ENCODE measurements at regions not wholly inside any gene's neighbourhood (a gene's known extent, or its start where the extent isn't known, plus 50 kb on each side); places are given as distances from the start of the nearest gene placed in this dataset.

DNA sequence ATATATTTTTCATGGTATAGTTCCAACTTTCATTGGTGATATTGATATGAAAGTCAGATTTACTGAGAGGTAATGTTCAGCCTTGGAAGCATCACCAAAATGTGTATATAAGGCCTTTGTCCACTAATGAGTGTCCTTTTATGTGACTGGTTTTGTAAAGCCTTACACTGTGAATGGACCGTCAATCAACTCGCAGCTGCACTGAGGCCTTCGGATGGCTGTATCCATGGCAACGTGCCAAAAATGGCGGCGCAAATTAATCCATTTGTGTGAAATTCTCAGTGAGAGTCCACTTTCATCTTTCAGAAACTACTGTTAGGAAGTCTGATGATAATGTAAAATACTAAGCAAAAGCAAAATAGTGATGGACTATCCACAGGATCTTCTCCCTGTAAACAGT is 131.7 kb downstream of the SPCS3 start:
- TF ChIP-seq CTCF (IDR thresholded peaks at IDR 0.05) (no peak), POLR2A (IDR thresholded peaks at IDR 0.05) (no peak), POLR2AphosphoS5 (IDR thresholded peaks at IDR 0.05) (no peak), EP300 (IDR thresholded peaks at IDR 0.05) (no peak)
